ENCODE measurements at regions not wholly inside any gene's neighbourhood (a gene's known extent, or its start where the extent isn't known, plus 50 kb on each side); places are given as distances from the start of the nearest gene placed in this dataset.

DNA sequence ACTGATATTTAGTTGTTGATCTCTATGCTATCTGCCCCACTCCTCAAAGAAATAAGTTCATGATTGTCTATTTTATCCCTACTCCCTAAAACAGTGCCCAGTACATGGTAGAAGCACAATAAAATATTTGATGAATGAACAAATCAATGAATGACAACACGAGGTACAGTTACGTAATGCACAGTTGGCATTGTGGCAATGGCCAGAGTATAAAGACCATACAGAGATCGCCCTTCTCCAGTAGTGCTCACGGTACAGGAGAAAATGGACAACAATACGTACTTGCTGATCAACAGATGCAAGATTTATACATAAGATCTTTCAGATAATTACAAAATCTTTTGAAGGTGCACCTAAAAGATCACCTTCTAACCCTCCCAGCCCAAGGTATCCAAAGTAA lies 225.4 kb downstream of the KLF12 start:
- H3K79me2 ChIP-seq (replicated peaks; ENCODE audit: insufficient read depth, low read length), result no peaks in the 10 kb centered on the region
- TF ChIP-seq TAF1 (IDR thresholded peaks at IDR 0.05; ENCODE audit: low read depth) (no peak), EZH2 (IDR thresholded peaks at IDR 0.05; ENCODE audit: borderline replicate concordance, insufficient read depth, low read length, poor library complexity, severe bottlenecking) (no peak), EP300 (conservative IDR thresholded peaks at IDR 0.05; ENCODE audit: poor library complexity, severe bottlenecking) (no peak), MXI1 (conservative IDR thresholded peaks at IDR 0.05; ENCODE audit: poor library complexity, severe bottlenecking) (no peak), SMC3 (conservative IDR thresholded peaks at IDR 0.05; ENCODE audit: poor library complexity) (no peak), RAD21 (conservative IDR thresholded peaks at IDR 0.05) (no peak), POLR2AphosphoS5 (IDR thresholded peaks at IDR 0.05) (no peak)
- TF ChIP-seq, protein P1, sequence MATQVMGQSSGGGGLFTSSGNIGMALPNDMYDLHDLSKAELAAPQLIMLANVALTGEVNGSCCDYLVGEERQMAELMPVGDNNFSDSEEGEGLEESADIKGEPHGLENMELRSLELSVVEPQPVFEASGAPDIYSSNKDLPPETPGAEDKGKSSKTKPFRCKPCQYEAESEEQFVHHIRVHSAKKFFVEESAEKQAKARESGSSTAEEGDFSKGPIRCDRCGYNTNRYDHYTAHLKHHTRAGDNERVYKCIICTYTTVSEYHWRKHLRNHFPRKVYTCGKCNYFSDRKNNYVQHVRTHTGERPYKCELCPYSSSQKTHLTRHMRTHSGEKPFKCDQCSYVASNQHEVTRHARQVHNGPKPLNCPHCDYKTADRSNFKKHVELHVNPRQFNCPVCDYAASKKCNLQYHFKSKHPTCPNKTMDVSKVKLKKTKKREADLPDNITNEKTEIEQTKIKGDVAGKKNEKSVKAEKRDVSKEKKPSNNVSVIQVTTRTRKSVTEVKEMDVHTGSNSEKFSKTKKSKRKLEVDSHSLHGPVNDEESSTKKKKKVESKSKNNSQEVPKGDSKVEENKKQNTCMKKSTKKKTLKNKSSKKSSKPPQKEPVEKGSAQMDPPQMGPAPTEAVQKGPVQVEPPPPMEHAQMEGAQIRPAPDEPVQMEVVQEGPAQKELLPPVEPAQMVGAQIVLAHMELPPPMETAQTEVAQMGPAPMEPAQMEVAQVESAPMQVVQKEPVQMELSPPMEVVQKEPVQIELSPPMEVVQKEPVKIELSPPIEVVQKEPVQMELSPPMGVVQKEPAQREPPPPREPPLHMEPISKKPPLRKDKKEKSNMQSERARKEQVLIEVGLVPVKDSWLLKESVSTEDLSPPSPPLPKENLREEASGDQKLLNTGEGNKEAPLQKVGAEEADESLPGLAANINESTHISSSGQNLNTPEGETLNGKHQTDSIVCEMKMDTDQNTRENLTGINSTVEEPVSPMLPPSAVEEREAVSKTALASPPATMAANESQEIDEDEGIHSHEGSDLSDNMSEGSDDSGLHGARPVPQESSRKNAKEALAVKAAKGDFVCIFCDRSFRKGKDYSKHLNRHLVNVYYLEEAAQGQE (IDR thresholded peaks at IDR 0.05; ENCODE audit: borderline replicate concordance), result no peak
- TF ChIP-seq, protein P2, sequence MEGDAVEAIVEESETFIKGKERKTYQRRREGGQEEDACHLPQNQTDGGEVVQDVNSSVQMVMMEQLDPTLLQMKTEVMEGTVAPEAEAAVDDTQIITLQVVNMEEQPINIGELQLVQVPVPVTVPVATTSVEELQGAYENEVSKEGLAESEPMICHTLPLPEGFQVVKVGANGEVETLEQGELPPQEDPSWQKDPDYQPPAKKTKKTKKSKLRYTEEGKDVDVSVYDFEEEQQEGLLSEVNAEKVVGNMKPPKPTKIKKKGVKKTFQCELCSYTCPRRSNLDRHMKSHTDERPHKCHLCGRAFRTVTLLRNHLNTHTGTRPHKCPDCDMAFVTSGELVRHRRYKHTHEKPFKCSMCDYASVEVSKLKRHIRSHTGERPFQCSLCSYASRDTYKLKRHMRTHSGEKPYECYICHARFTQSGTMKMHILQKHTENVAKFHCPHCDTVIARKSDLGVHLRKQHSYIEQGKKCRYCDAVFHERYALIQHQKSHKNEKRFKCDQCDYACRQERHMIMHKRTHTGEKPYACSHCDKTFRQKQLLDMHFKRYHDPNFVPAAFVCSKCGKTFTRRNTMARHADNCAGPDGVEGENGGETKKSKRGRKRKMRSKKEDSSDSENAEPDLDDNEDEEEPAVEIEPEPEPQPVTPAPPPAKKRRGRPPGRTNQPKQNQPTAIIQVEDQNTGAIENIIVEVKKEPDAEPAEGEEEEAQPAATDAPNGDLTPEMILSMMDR (IDR thresholded peaks at IDR 0.05; ENCODE audit: poor library complexity, severe bottlenecking), result no peak
- no peaks in the 10 kb centered on the region for H3K27me3 ChIP-seq (ENCODE audit: insufficient read depth, low read depth, low read length)
- no peaks in the 10 kb centered on the region for H4K20me1 ChIP-seq (ENCODE audit: insufficient read depth)
- no peak overlapping the region for H3K4me2 ChIP-seq (ENCODE audit: low read length)
- no peaks in the 10 kb centered on the region for H3K9me3 ChIP-seq (ENCODE audit: low read length)
- no peak overlapping the region for H3K9ac ChIP-seq (ENCODE audit: low read length)
- no peaks in the 10 kb centered on the region for H3F3A ChIP-seq (ENCODE audit: insufficient read depth, low read length, poor library complexity, severe bottlenecking)
- H3K27ac ChIP-seq (ENCODE audit: low read length), result no peak overlapping the region
- no peak overlapping the region for H2AFZ ChIP-seq (ENCODE audit: low read depth, low read length)
- no peaks in the 10 kb centered on the region for H3K36me3 ChIP-seq (ENCODE audit: insufficient read depth, low read length)
- H3K9me2 ChIP-seq (ENCODE audit: insufficient read depth, low read length), result no peaks in the 10 kb centered on the region
- H3K4me3 ChIP-seq (ENCODE audit: low read length), result no peak overlapping the region

DNA sequence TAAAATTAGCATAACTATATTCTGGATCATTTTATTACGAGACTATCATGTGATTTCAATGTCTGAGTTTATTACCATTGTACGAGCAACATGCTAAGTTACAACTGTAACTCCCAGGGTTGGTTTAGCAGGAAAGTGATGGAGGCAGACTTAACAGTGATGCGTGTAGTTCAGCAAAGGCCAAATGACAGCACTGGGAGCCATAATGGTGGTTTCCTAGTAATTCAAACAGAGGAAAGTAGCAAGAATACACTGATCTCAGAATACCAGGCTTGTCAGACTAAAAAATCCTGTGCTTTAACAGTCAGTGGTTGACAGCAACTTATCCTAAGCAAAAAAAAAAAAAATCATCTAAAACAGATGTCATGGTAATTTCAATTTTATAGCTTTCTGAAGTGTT lies 229.6 kb downstream of the KLF12 start:
- Histone ChIP-seq H4K20me1 (ENCODE audit: insufficient read depth) (no peaks in the 10 kb centered on the region), H2AFZ (ENCODE audit: low read depth, low read length) (no peak overlapping the region), H3K4me2 (ENCODE audit: low read length) (no peak overlapping the region), H3K9me2 (ENCODE audit: insufficient read depth, low read length) (no peaks in the 10 kb centered on the region), H3K36me3 (ENCODE audit: insufficient read depth, low read length) (no peaks in the 10 kb centered on the region), H3K27ac (ENCODE audit: low read length) (peak overlapping the region; percentile 0), H3K27me3 (ENCODE audit: insufficient read depth, low read depth, low read length) (no peaks in the 10 kb centered on the region), H3K9me3 (ENCODE audit: low read length) (no peaks in the 10 kb centered on the region), H3K4me3 (ENCODE audit: low read length) (peak overlapping the region; percentile 5), H3F3A (ENCODE audit: insufficient read depth, low read length, poor library complexity, severe bottlenecking) (no peaks in the 10 kb centered on the region), H3K9ac (ENCODE audit: low read length) (no peak overlapping the region), H3K79me2 (replicated peaks; ENCODE audit: insufficient read depth, low read length) (no peaks in the 10 kb centered on the region)
- no peak for TF ChIP-seq POLR2AphosphoS5 (IDR thresholded peaks at IDR 0.05)
- peak; percentile 52 for TF ChIP-seq EP300 (conservative IDR thresholded peaks at IDR 0.05; ENCODE audit: poor library complexity, severe bottlenecking)
- no peak for TF ChIP-seq EZH2 (IDR thresholded peaks at IDR 0.05; ENCODE audit: borderline replicate concordance, insufficient read depth, low read length, poor library complexity, severe bottlenecking)
- TF ChIP-seq, protein P2 (IDR thresholded peaks at IDR 0.05; ENCODE audit: poor library complexity, severe bottlenecking), result no peak
- no peak for TF ChIP-seq TAF1 (IDR thresholded peaks at IDR 0.05; ENCODE audit: low read depth)
- TF ChIP-seq, protein P1 (IDR thresholded peaks at IDR 0.05; ENCODE audit: borderline replicate concordance), result no peak
- TF ChIP-seq MXI1 (conservative IDR thresholded peaks at IDR 0.05; ENCODE audit: poor library complexity, severe bottlenecking), result no peak

All from neural cell (in vitro differentiated cells).